ENCODE measurements at regions not wholly inside any gene's neighbourhood (a gene's known extent, or its start where the extent isn't known, plus 50 kb on each side); places are given as distances from the start of the nearest gene placed in this dataset.

- H3K4me1 Mint-ChIP-seq (ENCODE audit: low read depth) = peaks cover 4% of the 10 kb centered on the region
- TF ChIP-seq, protein P1, sequence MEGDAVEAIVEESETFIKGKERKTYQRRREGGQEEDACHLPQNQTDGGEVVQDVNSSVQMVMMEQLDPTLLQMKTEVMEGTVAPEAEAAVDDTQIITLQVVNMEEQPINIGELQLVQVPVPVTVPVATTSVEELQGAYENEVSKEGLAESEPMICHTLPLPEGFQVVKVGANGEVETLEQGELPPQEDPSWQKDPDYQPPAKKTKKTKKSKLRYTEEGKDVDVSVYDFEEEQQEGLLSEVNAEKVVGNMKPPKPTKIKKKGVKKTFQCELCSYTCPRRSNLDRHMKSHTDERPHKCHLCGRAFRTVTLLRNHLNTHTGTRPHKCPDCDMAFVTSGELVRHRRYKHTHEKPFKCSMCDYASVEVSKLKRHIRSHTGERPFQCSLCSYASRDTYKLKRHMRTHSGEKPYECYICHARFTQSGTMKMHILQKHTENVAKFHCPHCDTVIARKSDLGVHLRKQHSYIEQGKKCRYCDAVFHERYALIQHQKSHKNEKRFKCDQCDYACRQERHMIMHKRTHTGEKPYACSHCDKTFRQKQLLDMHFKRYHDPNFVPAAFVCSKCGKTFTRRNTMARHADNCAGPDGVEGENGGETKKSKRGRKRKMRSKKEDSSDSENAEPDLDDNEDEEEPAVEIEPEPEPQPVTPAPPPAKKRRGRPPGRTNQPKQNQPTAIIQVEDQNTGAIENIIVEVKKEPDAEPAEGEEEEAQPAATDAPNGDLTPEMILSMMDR (IDR thresholded peaks at IDR 0.05) = no peak
- DNase-seq (ENCODE audit: low spot score) = no peak
- H3K4me3 Mint-ChIP-seq (ENCODE audit: unreplicated experiment) = no peak overlapping the region
- H3K36me3 Mint-ChIP-seq (ENCODE audit: low read depth) = no peaks in the 10 kb centered on the region
- H3K9me3 Mint-ChIP-seq (ENCODE audit: low read depth) = no peaks in the 10 kb centered on the region
- no peak overlapping the region for H3K27ac Mint-ChIP-seq (ENCODE audit: unreplicated experiment)
- no peaks in the 10 kb centered on the region for H3K27me3 Mint-ChIP-seq (ENCODE audit: low read depth)
Observed at GRCh38 chr13:70183041-70183440, 74.8 kb upstream of the KLHL1 start.
